ENCODE measurements at regions not wholly inside any gene's neighbourhood (a gene's known extent, or its start where the extent isn't known, plus 50 kb on each side); places are given as distances from the start of the nearest gene placed in this dataset.

DNA sequence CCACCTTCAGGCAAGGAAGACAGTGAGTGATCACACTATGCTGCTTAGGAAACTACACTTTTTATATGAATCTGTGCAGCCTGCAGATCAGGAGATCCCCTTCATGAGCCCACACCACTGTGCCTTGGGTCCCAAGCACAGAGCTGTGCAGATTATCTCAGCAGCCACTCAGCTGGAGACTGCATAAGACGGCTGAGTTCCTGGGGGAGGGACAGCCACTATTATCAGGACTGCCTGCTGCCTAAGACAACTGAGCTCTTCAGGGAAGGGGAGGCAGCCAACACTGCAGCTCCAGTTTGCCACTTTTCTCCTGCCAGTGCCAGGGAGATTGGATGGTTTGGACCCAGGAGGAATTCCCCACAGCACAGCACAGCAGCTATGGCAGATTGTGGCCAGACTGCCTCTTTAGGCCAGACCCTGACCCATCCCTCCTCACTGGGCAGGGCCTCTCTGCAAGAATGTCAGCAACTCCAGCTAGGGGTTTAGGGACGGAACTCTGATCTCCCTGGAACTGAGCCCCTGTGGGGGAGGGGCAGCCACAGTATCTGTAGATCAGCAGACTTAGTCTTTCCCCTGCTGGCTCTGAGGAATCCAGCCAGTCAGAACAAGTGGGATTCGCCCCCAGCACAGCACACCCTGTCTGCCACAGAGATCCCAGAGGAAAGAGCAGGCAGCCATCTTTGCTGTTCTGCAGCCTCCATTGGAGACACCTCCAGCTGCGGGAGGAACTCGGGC, 141.3 kb downstream of the KLHL28 start:
- no peak for TF ChIP-seq JUND (IDR thresholded peaks at IDR 0.05; ENCODE audit: low read depth)
- in situ Hi-C loops (cut with HindIII; ENCODE audit: low pct_unique_long_range_greater_than_20kb, low sequenced_read_pairs): no loop called here
- DNase-seq (ENCODE audit: low read depth in 1 of 2, low spot score in 1 of 2): no peak

GRCh38 chr14:44814196-44814595, 147.6 kb downstream of the KLHL28 start:
- in situ Hi-C loops (cut with HindIII; ENCODE audit: low pct_unique_long_range_greater_than_20kb, low sequenced_read_pairs): no loop called here
- TF ChIP-seq JUND (IDR thresholded peaks at IDR 0.05; ENCODE audit: low read depth): no peak
- no peak for DNase-seq (ENCODE audit: low read depth in 1 of 2, low spot score in 1 of 2)

GRCh38 chr14:44812672-44813071, 149.1 kb downstream of the KLHL28 start:
- TF ChIP-seq JUND (IDR thresholded peaks at IDR 0.05; ENCODE audit: low read depth): no peak
- DNase-seq (ENCODE audit: low read depth in 1 of 2, low spot score in 1 of 2): no peak
- in situ Hi-C loops (cut with HindIII; ENCODE audit: low pct_unique_long_range_greater_than_20kb, low sequenced_read_pairs): no loop called here

DNA sequence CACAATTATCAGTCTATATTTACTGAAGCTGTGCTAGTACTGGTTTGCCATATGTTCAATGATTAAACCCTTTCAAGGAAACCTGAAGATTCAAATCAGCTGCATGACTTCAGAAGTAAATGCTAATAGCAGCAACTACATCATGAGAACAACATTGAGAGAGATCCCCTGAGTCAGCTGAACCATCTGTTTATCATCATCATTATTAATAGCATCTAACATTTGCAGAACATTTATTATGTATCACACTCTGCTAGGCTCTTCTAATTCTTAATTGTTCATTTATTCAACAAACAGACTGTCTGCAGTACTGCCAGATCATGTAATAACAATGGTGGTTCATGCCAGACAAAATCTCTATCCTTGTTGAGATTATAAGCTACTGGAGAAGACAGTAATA, 157.4 kb downstream of the KLHL28 start:
- no peak for DNase-seq (ENCODE audit: low read depth in 1 of 2, low spot score in 1 of 2)
- no peak for TF ChIP-seq JUND (IDR thresholded peaks at IDR 0.05; ENCODE audit: low read depth)
- in situ Hi-C loops (cut with HindIII; ENCODE audit: low pct_unique_long_range_greater_than_20kb, low sequenced_read_pairs): no loop called here

DNA sequence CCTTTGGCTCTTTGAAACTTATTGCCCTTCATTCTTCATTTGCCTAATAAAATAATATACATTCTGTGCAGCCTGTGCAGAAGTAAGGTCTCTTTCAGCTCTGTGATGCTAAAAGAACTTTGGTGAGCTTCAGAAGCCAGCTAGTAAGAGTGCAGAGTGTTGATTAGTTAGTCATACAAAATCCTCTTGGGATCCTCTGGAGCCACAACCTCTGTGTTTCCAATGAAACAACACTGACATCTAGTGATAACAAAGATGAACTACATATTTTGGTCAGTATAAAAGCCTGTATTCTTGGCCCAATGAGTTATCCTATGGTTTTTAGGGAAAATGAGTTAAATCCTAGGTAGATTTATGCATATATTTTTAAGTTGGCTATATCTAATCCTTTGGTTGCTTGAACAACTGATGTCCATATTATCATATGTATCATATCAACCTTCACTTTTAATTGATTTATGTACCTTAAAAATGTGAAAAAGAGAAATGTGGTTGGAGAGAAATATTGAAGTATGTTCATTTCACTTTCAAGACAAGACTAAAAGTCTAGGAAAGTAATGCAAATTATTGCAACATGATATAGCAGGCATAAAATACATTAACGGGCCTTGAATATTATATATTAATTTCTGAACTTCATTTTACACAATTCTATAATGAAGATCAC, 158.4 kb downstream of the KLHL28 start:
- DNase-seq (ENCODE audit: low read depth in 1 of 2, low spot score in 1 of 2): peak; percentile 61 to 84
- TF ChIP-seq JUND (IDR thresholded peaks at IDR 0.05; ENCODE audit: low read depth): no peak
- in situ Hi-C loops (cut with HindIII; ENCODE audit: low pct_unique_long_range_greater_than_20kb, low sequenced_read_pairs): no loop called here

DNA sequence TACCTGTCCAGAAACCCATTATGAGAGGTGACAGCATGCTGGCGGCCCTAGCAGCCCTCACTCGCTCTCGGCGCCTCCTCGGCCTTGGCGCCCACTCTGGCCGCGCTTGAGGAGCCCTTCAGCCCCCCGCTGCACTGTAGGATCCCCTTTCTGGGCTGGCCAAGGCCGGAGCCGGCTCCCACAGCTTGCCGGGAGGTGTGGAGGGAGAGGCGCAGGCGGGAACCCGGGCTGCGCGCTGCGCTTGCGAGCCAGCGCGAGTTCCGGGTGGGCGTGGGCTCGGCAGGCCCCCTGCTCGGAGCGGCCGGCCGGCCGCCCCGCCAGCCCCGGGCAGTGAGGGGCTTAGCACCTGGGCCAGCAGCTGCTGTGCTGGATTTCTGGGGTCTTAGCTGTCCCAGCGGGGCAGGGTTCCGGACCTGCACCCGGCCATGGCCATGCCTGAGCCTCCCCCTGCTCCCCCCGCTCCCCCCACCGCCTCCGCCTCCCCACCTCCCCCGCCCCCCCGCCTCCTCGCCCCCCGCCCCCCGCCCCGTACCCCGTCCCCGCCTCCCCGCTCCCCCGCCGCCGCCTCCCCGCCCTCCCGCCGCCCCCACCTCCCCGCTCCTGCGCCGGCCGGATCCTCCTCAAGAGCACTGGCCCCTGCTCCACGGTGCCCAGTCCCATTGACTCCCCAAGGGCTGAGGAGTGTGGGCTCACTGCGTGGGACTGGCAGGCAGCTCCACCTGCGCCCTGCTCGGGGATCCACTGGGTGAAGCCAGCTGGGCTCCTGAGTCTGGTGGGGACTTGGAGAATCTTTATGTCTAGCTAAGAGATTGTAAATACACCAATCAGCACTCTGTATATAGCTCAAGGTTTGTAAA, 163.1 kb downstream of the KLHL28 start:
- no peak for DNase-seq (ENCODE audit: low read depth in 1 of 2, low spot score in 1 of 2)
- no peak for TF ChIP-seq JUND (IDR thresholded peaks at IDR 0.05; ENCODE audit: low read depth)
- in situ Hi-C loops (cut with HindIII; ENCODE audit: low pct_unique_long_range_greater_than_20kb, low sequenced_read_pairs): no loop called here

- TF ChIP-seq JUND (IDR thresholded peaks at IDR 0.05; ENCODE audit: low read depth): no peak
- peak; percentile 22 to 51 for DNase-seq (ENCODE audit: low read depth in 1 of 2, low spot score in 1 of 2)
- in situ Hi-C loops (cut with HindIII; ENCODE audit: low pct_unique_long_range_greater_than_20kb, low sequenced_read_pairs): no loop called here
These were observed 166.0 kb downstream of the KLHL28 start for GRCh38 chr14:44795725-44796124.

DNA sequence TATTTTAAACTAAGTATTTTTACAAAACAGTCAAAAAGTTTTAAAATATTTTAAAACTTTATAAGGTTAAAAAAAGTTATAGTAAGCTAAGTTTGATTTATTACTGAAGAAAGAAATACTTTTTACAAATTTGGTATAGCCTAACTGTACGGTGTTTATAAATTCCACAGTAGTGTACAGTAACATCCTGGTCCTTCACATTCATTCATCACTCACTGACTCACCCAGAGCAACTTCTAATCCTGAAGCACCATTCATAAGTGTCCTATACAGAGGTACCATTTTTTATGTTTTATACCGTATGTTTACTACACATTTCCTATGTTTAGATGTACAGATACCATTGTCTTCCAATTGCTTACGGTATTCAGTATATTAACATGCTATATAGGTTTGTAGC, 170.0 kb downstream of the KLHL28 start:
- TF ChIP-seq JUND (IDR thresholded peaks at IDR 0.05; ENCODE audit: low read depth): no peak
- DNase-seq (ENCODE audit: low read depth in 1 of 2, low spot score in 1 of 2): no peak
- in situ Hi-C loops (cut with HindIII; ENCODE audit: low pct_unique_long_range_greater_than_20kb, low sequenced_read_pairs): no loop called here

GRCh38 chr14:44788612-44789011, 173.1 kb downstream of the KLHL28 start:
- in situ Hi-C loops (cut with HindIII; ENCODE audit: low pct_unique_long_range_greater_than_20kb, low sequenced_read_pairs): no loop called here
- DNase-seq (ENCODE audit: low read depth in 1 of 2, low spot score in 1 of 2): no peak
- TF ChIP-seq JUND (IDR thresholded peaks at IDR 0.05; ENCODE audit: low read depth): no peak

DNA sequence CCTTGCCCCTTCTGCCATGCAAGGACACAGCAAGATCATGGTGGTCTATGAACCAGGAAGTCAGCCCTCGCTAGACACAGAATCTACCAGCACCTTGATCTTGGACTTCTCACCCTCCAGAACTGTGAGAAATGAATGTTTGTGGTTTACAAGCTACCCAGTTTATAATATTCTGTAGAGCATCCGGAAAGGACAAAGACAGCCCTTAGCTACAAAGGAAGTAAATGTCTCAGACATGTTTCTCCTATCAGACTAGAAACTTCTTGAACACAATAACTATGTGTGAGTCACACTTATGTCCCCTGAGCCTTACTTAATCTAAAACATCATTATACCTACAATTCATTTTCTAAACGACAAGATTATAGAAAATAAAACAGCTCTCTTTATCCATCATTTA, 176.7 kb downstream of the KLHL28 start:
- in situ Hi-C loops (cut with HindIII; ENCODE audit: low pct_unique_long_range_greater_than_20kb, low sequenced_read_pairs): no loop called here
- TF ChIP-seq JUND (IDR thresholded peaks at IDR 0.05; ENCODE audit: low read depth): no peak
- no peak for DNase-seq (ENCODE audit: low read depth in 1 of 2, low spot score in 1 of 2)

GRCh38 chr14:44783901-44784300, 177.8 kb downstream of the KLHL28 start:
- TF ChIP-seq JUND (IDR thresholded peaks at IDR 0.05; ENCODE audit: low read depth): no peak
- DNase-seq (ENCODE audit: low read depth in 1 of 2, low spot score in 1 of 2): no peak
- in situ Hi-C loops (cut with HindIII; ENCODE audit: low pct_unique_long_range_greater_than_20kb, low sequenced_read_pairs): no loop called here

GRCh38 chr14:44782775-44783238, 178.9 kb downstream of the KLHL28 start:
- no peak for TF ChIP-seq JUND (IDR thresholded peaks at IDR 0.05; ENCODE audit: low read depth)
- DNase-seq (ENCODE audit: low read depth in 1 of 2, low spot score in 1 of 2): no peak
- in situ Hi-C loops (cut with HindIII; ENCODE audit: low pct_unique_long_range_greater_than_20kb, low sequenced_read_pairs): no loop called here

DNA sequence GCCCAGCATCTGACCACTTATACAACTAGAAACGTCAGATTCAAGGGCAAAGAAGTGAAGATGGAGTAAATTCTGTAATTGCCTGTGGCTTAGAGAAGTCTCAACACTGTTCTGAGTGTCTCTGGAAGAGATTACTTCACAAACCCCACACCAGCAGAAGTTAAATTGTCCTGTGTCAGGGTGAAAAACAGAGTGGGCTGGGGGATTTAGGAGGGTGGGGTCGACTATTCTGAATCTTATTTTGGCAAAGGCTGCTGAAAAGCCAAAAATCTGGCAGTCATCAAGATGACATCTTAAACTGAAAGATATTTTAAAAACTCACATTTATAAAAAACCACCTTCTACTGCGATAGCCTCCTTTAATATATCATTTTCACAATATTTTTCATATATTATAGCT, 180.8 kb downstream of the KLHL28 start:
- in situ Hi-C loops (cut with HindIII; ENCODE audit: low pct_unique_long_range_greater_than_20kb, low sequenced_read_pairs): no loop called here
- DNase-seq (ENCODE audit: low read depth in 1 of 2, low spot score in 1 of 2): no peak
- no peak for TF ChIP-seq JUND (IDR thresholded peaks at IDR 0.05; ENCODE audit: low read depth)

Measured in T47D (cell line).